Neural cell (in vitro differentiated cells): ENCODE measurements at regions not wholly inside any gene's neighbourhood (a gene's known extent, or its start where the extent isn't known, plus 50 kb on each side); places are given as distances from the start of the nearest gene placed in this dataset.

ENCODE experiments used
- H2AFZ ChIP-seq: fragments of 200-600, 300-800 bp; sonication (generic), shearing (Covaris generic); 2 replicates; pipeline ENCODE4 v1.6.0; 2014; ENCODE audit warnings: low read depth, mild to moderate bottlenecking, antibody characterized with exemption, low read length, moderate library complexity
- H3F3A ChIP-seq: fragments of 200-600 bp; shearing (Covaris generic); 2 replicates; pipeline ENCODE4 v1.6.1; 2016; ENCODE audit warnings: mild to moderate bottlenecking, moderate library complexity, mixed read lengths, antibody characterized with exemption, low read length; ENCODE audit not compliant: insufficient read depth, poor library complexity, severe bottlenecking
- H3K27ac ChIP-seq: fragments of 200-600, 300-800 bp; sonication (generic), shearing (Covaris generic); 2 replicates; pipeline ENCODE4 v1.5.1; 2014; ENCODE audit warnings: mild to moderate bottlenecking, low read length, moderate library complexity
- H3K27me3 ChIP-seq: fragments of 300-800, 200-600 bp; sonication (generic), shearing (Covaris generic); 2 replicates; pipeline ENCODE4 v1.6.0; 2014; ENCODE audit warnings: mild to moderate bottlenecking, low read depth, low read length, moderate library complexity; ENCODE audit not compliant: insufficient read depth
- H3K36me3 ChIP-seq: fragments of 300-800, 200-600 bp; sonication (generic), shearing (Covaris generic); 2 replicates; pipeline ENCODE4 v1.5.1; 2014; ENCODE audit warnings: mild to moderate bottlenecking, antibody characterized with exemption, low read length, moderate library complexity; ENCODE audit not compliant: insufficient read depth
- H3K4me2 ChIP-seq: fragments of 300-800, 200-600 bp; sonication (generic), shearing (Covaris generic); 2 replicates; pipeline ENCODE4 v1.6.0; 2014; ENCODE audit warnings: mild to moderate bottlenecking, low read length
- H3K4me3 ChIP-seq: fragments of 300-800, 200-600 bp; sonication (generic), shearing (Covaris generic); 2 replicates; pipeline ENCODE4 v1.5.1; 2014; ENCODE audit warnings: mild to moderate bottlenecking, low read length, moderate library complexity
- H3K79me2 ChIP-seq: fragments of 200-600 bp; shearing (Covaris generic); replicated peaks from 2 replicates; pipeline ENCODE4 v1.6.0; 2014; ENCODE audit warnings: mild to moderate bottlenecking, low read length, moderate library complexity; ENCODE audit not compliant: insufficient read depth
- H3K9ac ChIP-seq: fragments of 300-800, 200-600 bp; sonication (generic), shearing (Covaris generic); 2 replicates; pipeline ENCODE4 v1.6.1; 2016; ENCODE audit warnings: mild to moderate bottlenecking, low read length, mixed read lengths
- H3K9me2 ChIP-seq: fragments of 200-600 bp; shearing (Covaris generic); 2 replicates; pipeline ENCODE4 v1.6.1; 2016; ENCODE audit warnings: mild to moderate bottlenecking, low read length, mixed read lengths; ENCODE audit not compliant: insufficient read depth
- H3K9me3 ChIP-seq: fragments of 200-600, 300-800 bp; sonication (generic), shearing (Covaris generic); 2 replicates; pipeline ENCODE4 v1.6.1; 2016; ENCODE audit warnings: mild to moderate bottlenecking, mixed run types, low read length, moderate library complexity, mixed read lengths
- H4K20me1 ChIP-seq: fragments of 200-600 bp; shearing (Covaris generic); 2 replicates; pipeline ENCODE4 v1.6.1; 2016; ENCODE audit warnings: mild to moderate bottlenecking, mixed run types; ENCODE audit not compliant: insufficient read depth
- CTCF ChIP-seq: fragments of 450-650 bp; IDR thresholded peaks from 2 replicates; pipeline ENCODE4 v1.5.1; 2014; ENCODE audit warnings: antibody characterized with exemption, mild to moderate bottlenecking, moderate library complexity; ENCODE audit not compliant: poor library complexity, severe bottlenecking
- EP300 ChIP-seq: fragments of 450-650 bp; conservative IDR thresholded peaks from 2 replicates; pipeline ENCODE4 v1.6.1; 2014; ENCODE audit warnings: antibody characterized with exemption, mild to moderate bottlenecking, moderate library complexity; ENCODE audit not compliant: poor library complexity, severe bottlenecking
- EZH2 ChIP-seq: fragments of 200-600, 300-800 bp; shearing (Covaris generic), sonication (generic); IDR thresholded peaks from 2 replicates; pipeline ENCODE4 v1.6.1; 2014; ENCODE audit warnings: antibody characterized with exemption, low read length, borderline replicate concordance, mild to moderate bottlenecking; ENCODE audit not compliant: insufficient read depth, poor library complexity, severe bottlenecking
- MXI1 ChIP-seq: fragments of 450-650 bp; conservative IDR thresholded peaks from 2 replicates; pipeline ENCODE4 v1.6.1; 2014; ENCODE audit warnings: antibody characterized with exemption, mild to moderate bottlenecking; ENCODE audit not compliant: poor library complexity, severe bottlenecking
- POLR2AphosphoS5 ChIP-seq: IDR thresholded peaks from 2 replicates; pipeline ENCODE4 v1.6.1; 2012
- RAD21 ChIP-seq: fragments of 450-650 bp; conservative IDR thresholded peaks from 2 replicates; pipeline ENCODE4 v1.6.1; 2014; ENCODE audit warnings: antibody characterized with exemption, mild to moderate bottlenecking, moderate library complexity
- REST ChIP-seq: IDR thresholded peaks from 2 replicates; pipeline ENCODE4 v1.6.1; 2012; ENCODE audit warnings: borderline replicate concordance
- SMC3 ChIP-seq: fragments of 450-650 bp; conservative IDR thresholded peaks from 2 replicates; pipeline ENCODE4 v1.6.1; 2014; ENCODE audit warnings: antibody characterized with exemption, mild to moderate bottlenecking, moderate library complexity; ENCODE audit not compliant: poor library complexity
- TAF1 ChIP-seq: IDR thresholded peaks from 2 replicates; pipeline ENCODE4 v1.6.1; 2012; ENCODE audit warnings: low read depth

- no peak overlapping the region for H3K4me2 ChIP-seq
- no peaks in the 10 kb centered on the region for H3K79me2 ChIP-seq
- no peaks in the 10 kb centered on the region for H3K9me2 ChIP-seq
- H3F3A ChIP-seq = no peaks in the 10 kb centered on the region
- H3K4me3 ChIP-seq = no peak overlapping the region
- H3K36me3 ChIP-seq = no peaks in the 10 kb centered on the region
- H3K9ac ChIP-seq = no peak overlapping the region
- H3K27ac ChIP-seq = no peak overlapping the region
- no peaks in the 10 kb centered on the region for H3K27me3 ChIP-seq
- TF ChIP-seq TAF1 (no peak), SMC3 (no peak), EP300 (no peak), RAD21 (no peak), POLR2AphosphoS5 (no peak), CTCF (no peak), MXI1 (no peak), REST (no peak), EZH2 (no peak)
- H2AFZ ChIP-seq = no peak overlapping the region
- H4K20me1 ChIP-seq = no peaks in the 10 kb centered on the region
- peaks cover 3% of the 10 kb centered on the region for H3K9me3 ChIP-seq
These were observed 329.2 kb downstream of the DHX35 start for GRCh38 chr20:39291301-39291700.

GRCh38 chr20:39290575-39290974, 328.4 kb downstream of the DHX35 start:
- Histone ChIP-seq H3K9ac (no peak overlapping the region), H3K4me2 (no peak overlapping the region), H3K27me3 (no peaks in the 10 kb centered on the region), H3K27ac (no peak overlapping the region), H3K4me3 (no peak overlapping the region), H3K36me3 (no peaks in the 10 kb centered on the region), H3F3A (no peaks in the 10 kb centered on the region), H3K9me2 (no peaks in the 10 kb centered on the region), H2AFZ (no peak overlapping the region), H4K20me1 (no peaks in the 10 kb centered on the region), H3K79me2 (no peaks in the 10 kb centered on the region), H3K9me3 (peaks cover 3% of the 10 kb centered on the region)
- no peak for TF ChIP-seq POLR2AphosphoS5
- TF ChIP-seq TAF1 = no peak

- TF ChIP-seq POLR2AphosphoS5 = no peak
- no peak overlapping the region for H2AFZ ChIP-seq
- H3K79me2 ChIP-seq = no peaks in the 10 kb centered on the region
- H4K20me1 ChIP-seq = no peaks in the 10 kb centered on the region
- no peaks in the 10 kb centered on the region for H3K9me2 ChIP-seq
- H3K27ac ChIP-seq = no peak overlapping the region
- H3K4me2 ChIP-seq = no peak overlapping the region
- no peaks in the 10 kb centered on the region for H3F3A ChIP-seq
- H3K9me3 ChIP-seq = peaks cover 3% of the 10 kb centered on the region
- H3K27me3 ChIP-seq = no peaks in the 10 kb centered on the region
- no peaks in the 10 kb centered on the region for H3K36me3 ChIP-seq
- H3K4me3 ChIP-seq = no peak overlapping the region
- no peak overlapping the region for H3K9ac ChIP-seq
These were observed 327.7 kb downstream of the DHX35 start for GRCh38 chr20:39289831-39290230.
